ENCODE measurements at regions not wholly inside any gene's neighbourhood (a gene's known extent, or its start where the extent isn't known, plus 50 kb on each side); places are given as distances from the start of the nearest gene placed in this dataset.
"Not testable (repeated sequence)": the region's sequence is repeated elsewhere in the genome, so short reads cannot be mapped to it uniquely, and the experiment has no call there.

DNA sequence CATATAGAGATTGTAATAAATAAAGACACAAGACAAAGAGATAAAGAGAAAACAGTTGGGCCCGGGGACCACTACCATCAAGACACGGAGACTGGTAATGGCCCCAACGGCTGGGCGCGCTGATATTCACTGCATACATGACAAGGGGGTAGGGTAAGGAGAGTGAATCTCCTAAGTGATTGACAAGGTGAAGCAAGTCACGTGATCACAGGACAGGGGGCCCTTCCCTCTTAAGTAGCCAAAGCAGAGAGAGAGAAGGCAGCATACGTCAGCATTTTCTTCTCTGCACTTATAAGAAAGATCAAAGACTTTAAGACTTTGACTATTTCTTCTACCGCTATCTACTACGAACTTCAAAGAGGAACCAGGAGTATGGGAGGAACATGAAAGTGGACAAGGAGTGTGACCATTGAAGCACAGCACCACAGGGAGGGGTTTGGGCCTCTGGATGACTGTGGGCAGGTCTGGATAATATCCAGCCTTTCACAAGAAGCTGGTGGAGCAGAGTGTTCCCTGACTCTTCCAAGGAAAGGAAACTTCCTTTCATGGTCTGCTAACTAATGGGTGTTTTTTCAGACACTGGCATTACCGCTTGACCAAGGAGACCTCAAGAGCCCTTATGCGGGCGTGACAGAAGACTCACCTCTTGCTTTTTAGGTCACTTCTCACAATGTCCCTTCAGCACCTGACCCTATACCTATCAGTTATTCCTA lies 75.6 kb downstream of the MRPL39 start:
- POLR2A ChIA-PET; CTCF ChIA-PET; H3K27ac ChIP-seq; ATAC-seq; H3K4me1 ChIP-seq; FAIRE-seq; DNase-seq (ENCODE audit: low read depth in 1 of 2, low spot score in 1 of 2); H3K9me3 ChIP-seq; H3K4me3 ChIP-seq; H3K4me2 ChIP-seq: not testable (repeated sequence)
- WGBS (ENCODE audit: missing lambda C conversion rate), result 41% methylated on average over 12 of the region's 12 CpGs
- TF ChIP-seq MAFK (IDR thresholded peaks at IDR 0.05; ENCODE audit: partially characterized antibody), result peak; percentile 18

DNA sequence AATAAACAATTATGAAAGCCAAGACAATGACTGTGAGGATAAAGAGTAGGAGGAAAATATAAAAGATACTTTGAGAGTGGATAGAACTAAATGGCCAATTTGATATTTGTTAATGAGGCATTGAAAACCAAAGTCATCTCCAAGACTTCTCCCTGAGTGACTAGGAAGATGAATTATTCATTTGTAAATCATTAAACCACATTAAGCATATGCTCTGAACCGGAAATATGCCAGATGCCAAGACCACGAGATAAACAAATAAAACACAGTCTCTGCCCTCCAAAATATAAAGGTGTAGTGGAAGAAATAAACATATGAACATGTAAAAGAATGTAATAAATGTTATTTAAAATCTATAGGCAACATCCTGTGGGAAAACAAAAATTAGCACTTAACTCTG lies 78.8 kb downstream of the MRPL39 start:
- CTCF ChIA-PET, result no interaction called here
- POLR2A ChIA-PET, result no interaction called here
- Histone ChIP-seq H3K4me3 (no peak overlapping the region), H3K4me2 (no peak overlapping the region), H3K27ac (no peak overlapping the region), H3K4me1 (no peaks in the 10 kb centered on the region), H3K9me3 (no peaks in the 10 kb centered on the region)
- 0% methylated on average over 2 of the region's 2 CpGs for WGBS (ENCODE audit: missing lambda C conversion rate)
- no peak for DNase-seq (ENCODE audit: low read depth in 1 of 2, low spot score in 1 of 2)
- no peak for ATAC-seq
- TF ChIP-seq MAZ (IDR thresholded peaks at IDR 0.05; ENCODE audit: borderline replicate concordance, low read depth, low read length) (no peak), RARB (CRISPR knock-in tag; IDR thresholded peaks at IDR 0.05) (no peak), POLR2A (IDR thresholded peaks at IDR 0.05; ENCODE audit: low read length) (no peak), TP53 (CRISPR knock-in tag; IDR thresholded peaks at IDR 0.05) (no peak), NFE2L2 (conservative IDR thresholded peaks at IDR 0.05; ENCODE audit: low read length) (no peak), ZNF302 (CRISPR knock-in tag; IDR thresholded peaks at IDR 0.05) (no peak), CHD2 (IDR thresholded peaks at IDR 0.05; ENCODE audit: low read length, partially characterized antibody) (no peak)
- no peak for FAIRE-seq

DNA sequence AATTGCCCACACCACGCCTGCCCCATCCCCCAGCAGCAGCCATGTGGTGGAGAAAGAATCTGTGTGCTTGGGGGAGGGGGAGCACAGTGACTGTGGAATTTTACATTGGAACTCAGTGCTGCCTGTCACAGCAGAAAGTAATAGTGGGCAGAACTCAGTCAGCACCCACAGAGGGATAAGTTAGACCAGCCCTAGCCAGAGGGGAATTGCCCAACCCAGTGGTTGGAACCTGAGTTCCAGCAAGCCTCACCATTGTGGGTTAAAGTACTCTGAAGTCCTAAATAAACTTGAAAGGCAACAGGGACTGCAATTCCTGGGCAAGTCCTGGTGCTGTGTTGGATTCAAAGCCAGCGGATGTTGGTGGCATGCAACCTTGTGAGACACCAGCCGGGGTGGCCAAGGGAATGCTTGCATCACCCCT lies 88.8 kb downstream of the MRPL39 start:
- ChIA-PET POLR2A (no interaction called here), CTCF (no interaction called here)
- Histone ChIP-seq H3K4me2 (no peak overlapping the region), H3K27ac (no peak overlapping the region), H3K4me3 (no peak overlapping the region), H3K4me1 (no peaks in the 10 kb centered on the region), H3K9me3 (no peaks in the 10 kb centered on the region)
- TF ChIP-seq JUN (IDR thresholded peaks at IDR 0.05), result no peak
- ATAC-seq, result no peak
- FAIRE-seq, result no peak
- DNase-seq (ENCODE audit: low read depth in 1 of 2, low spot score in 1 of 2), result no peak
- 9% methylated on average over 1 of the region's 3 CpGs for WGBS (ENCODE audit: missing lambda C conversion rate)

DNA sequence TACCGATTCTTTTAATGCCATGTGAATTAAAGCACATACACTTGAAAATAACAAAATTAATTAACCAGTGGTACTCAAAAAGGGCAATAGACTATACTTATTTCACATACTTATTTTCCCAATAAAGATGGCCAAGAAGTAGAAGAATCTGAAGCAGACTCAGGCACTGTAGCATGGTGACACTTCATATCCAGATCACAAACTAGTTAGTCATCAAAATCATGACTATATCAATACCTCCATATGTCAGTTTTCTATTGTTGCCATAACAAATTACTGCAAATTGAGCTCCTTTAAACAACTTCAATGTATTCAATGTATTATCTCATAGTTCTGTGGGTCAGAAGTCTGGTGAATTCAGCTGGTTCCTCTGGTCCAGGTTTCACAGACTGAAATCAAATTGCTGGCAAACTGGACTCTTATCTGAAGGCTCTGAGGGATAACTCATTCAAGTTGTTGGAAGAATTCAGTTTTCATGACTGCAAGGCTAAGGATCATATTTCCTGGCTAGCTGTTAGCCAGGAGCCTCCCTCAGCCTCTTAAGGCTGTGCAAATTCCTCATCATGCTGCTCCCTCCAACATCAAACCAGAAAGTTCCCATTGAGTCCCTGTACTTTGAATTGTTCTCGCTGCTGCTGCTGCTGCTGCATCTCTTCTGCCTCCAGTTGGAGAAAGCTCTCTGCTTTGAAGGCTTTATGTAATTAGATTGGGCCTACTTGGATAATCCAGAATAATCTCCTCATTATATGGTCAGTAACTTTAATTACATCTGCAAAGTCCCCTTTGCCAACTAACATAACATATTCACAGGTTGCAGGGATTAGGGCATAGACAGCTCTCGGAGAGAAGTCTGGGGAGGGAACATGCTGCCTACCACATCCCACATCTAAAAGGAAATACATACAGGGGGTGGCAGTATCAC lies 91.5 kb downstream of the MRPL39 start:
- no peak for ATAC-seq
- no peak overlapping the region for H3K27ac ChIP-seq
- no peaks in the 10 kb centered on the region for H3K4me1 ChIP-seq
- ChIA-PET CTCF (no interaction called here), POLR2A (no interaction called here)
- H3K9me3 ChIP-seq, result no peaks in the 10 kb centered on the region
- 29% methylated on average over 3 of the region's 3 CpGs for WGBS (ENCODE audit: missing lambda C conversion rate)
- DNase-seq (ENCODE audit: low read depth in 1 of 2, low spot score in 1 of 2), result no peak
- FAIRE-seq, result no peak
- no peak overlapping the region for H3K4me2 ChIP-seq
- TF ChIP-seq RFX5 (IDR thresholded peaks at IDR 0.05), result no peak
- TF ChIP-seq KDM5A (IDR thresholded peaks at IDR 0.05), result no peak
- no peak overlapping the region for H3K4me3 ChIP-seq

DNA sequence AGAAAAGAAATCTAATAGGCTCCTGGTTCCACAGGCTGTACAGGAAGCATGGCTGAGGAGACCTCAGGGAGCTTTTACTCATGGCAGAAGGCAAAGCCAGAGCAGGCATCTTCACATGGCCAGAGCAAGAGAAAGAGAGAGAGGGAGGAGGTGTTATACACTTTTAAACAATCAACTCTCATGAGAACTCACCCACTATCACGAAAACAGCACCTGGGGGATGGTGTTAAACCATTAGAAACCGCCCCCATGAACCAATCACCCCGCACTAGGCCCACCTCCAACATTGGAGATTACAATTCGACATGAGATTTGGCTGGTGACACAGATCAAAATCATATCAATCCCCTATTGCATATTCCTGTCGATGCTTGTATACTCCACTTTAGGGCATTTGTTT lies 93.5 kb downstream of the MRPL39 start:
- FAIRE-seq, result no peak
- Histone ChIP-seq H3K27ac (no peak overlapping the region), H3K4me2 (no peak overlapping the region), H3K9me3 (no peaks in the 10 kb centered on the region), H3K4me3 (no peak overlapping the region), H3K4me1 (no peaks in the 10 kb centered on the region)
- POLR2A ChIA-PET, result no interaction called here
- DNase-seq (ENCODE audit: low read depth in 1 of 2, low spot score in 1 of 2), result no peak
- TF ChIP-seq CEBPB (IDR thresholded peaks at IDR 0.05), result no peak
- TF ChIP-seq CBX2 (IDR thresholded peaks at IDR 0.05; ENCODE audit: borderline replicate concordance, low read depth), result no peak
- no peak for TF ChIP-seq RNF2 (IDR thresholded peaks at IDR 0.05; ENCODE audit: borderline replicate concordance, low read depth)
- TF ChIP-seq HDAC2 (IDR thresholded peaks at IDR 0.05), result no peak
- CTCF ChIA-PET, result no interaction called here
- WGBS (ENCODE audit: missing lambda C conversion rate), result 6% methylated on average over 5 of the region's 5 CpGs
- ATAC-seq, result no peak

Data from A549 (cell line).